ENCODE measurements at regions not wholly inside any gene's neighbourhood (a gene's known extent, or its start where the extent isn't known, plus 50 kb on each side); places are given as distances from the start of the nearest gene placed in this dataset.

DNA sequence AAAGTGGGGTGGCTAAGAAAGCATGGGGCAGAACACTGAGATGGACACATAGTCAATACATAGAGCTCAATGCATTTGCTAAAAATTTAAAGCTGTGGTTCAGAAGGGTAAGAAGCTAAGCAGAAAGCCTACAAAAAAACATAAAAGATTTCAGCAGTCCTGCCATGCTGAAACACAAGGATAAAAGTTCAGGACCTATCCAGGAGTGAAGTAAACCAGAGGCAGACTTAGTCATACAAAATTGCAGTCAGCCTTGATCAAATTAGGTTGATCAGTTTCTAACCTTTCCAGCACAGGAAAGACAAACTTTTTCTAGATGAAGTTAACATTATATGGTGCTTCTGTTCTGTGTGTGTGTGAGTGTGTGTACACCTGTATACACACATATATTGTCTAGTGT, 120.8 kb upstream of the RBMS1 start:
- Histone ChIP-seq H3K27me3 (ENCODE audit: insufficient read depth, low read length) (no peaks in the 10 kb centered on the region), H2AFZ (ENCODE audit: low read length) (no peak overlapping the region), H3K9me2 (ENCODE audit: low read depth, low read length) (no peaks in the 10 kb centered on the region), H3K9ac (ENCODE audit: low read length) (no peak overlapping the region), H4K20me1 (ENCODE audit: insufficient read depth, low read length) (no peaks in the 10 kb centered on the region), H3K36me3 (ENCODE audit: insufficient read depth, low read length) (no peaks in the 10 kb centered on the region), H3F3A (ENCODE audit: insufficient read depth, low read length) (no peaks in the 10 kb centered on the region), H3K4me1 (ENCODE audit: insufficient read depth, low read length, severe bottlenecking) (no peaks in the 10 kb centered on the region), H3K79me2 (ENCODE audit: insufficient read depth, low read length) (no peaks in the 10 kb centered on the region), H3K9me3 (ENCODE audit: low read length) (no peaks in the 10 kb centered on the region), H3K4me3 (ENCODE audit: low read depth, low read length, poor library complexity, severe bottlenecking) (no peak overlapping the region), H3K27ac (ENCODE audit: low read depth, low read length, poor library complexity, severe bottlenecking) (no peak overlapping the region), H3K4me2 (ENCODE audit: low read length) (no peak overlapping the region)
- TF ChIP-seq EZH2 (IDR thresholded peaks at IDR 0.05; ENCODE audit: borderline replicate concordance, low read length) = no peak
- TF ChIP-seq, protein P1, sequence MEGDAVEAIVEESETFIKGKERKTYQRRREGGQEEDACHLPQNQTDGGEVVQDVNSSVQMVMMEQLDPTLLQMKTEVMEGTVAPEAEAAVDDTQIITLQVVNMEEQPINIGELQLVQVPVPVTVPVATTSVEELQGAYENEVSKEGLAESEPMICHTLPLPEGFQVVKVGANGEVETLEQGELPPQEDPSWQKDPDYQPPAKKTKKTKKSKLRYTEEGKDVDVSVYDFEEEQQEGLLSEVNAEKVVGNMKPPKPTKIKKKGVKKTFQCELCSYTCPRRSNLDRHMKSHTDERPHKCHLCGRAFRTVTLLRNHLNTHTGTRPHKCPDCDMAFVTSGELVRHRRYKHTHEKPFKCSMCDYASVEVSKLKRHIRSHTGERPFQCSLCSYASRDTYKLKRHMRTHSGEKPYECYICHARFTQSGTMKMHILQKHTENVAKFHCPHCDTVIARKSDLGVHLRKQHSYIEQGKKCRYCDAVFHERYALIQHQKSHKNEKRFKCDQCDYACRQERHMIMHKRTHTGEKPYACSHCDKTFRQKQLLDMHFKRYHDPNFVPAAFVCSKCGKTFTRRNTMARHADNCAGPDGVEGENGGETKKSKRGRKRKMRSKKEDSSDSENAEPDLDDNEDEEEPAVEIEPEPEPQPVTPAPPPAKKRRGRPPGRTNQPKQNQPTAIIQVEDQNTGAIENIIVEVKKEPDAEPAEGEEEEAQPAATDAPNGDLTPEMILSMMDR (IDR thresholded peaks at IDR 0.05; ENCODE audit: low read length) = no peak

DNA sequence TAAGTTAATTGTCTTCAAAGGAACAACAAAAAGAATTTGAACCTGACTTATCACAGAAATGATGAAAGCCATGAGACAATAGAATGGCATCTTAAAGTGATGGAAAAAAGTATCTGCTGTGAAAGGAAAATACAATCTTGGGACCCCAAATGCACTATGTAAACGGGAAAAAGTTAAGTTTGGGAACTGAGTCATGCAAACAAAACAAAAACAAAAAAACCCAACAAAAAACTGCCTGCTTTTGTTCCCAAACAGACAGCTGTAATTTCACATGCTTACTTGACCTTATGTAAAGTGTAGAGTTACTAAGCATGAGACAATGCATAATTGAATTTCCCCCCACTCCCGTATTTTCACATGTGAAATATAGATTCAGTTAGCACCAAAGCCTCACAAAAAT, 122.1 kb upstream of the RBMS1 start:
- no peaks in the 10 kb centered on the region for H3K27me3 ChIP-seq (ENCODE audit: insufficient read depth, low read length)
- H3K4me3 ChIP-seq (ENCODE audit: low read depth, low read length, poor library complexity, severe bottlenecking) = no peak overlapping the region
- no peak overlapping the region for H3K27ac ChIP-seq (ENCODE audit: low read depth, low read length, poor library complexity, severe bottlenecking)
- no peak overlapping the region for H3K4me2 ChIP-seq (ENCODE audit: low read length)
- no peaks in the 10 kb centered on the region for H3F3A ChIP-seq (ENCODE audit: insufficient read depth, low read length)
- no peak overlapping the region for H3K9ac ChIP-seq (ENCODE audit: low read length)
- H2AFZ ChIP-seq (ENCODE audit: low read length) = no peak overlapping the region
- TF ChIP-seq EZH2 (IDR thresholded peaks at IDR 0.05; ENCODE audit: borderline replicate concordance, low read length) = no peak
- TF ChIP-seq, protein P1 (IDR thresholded peaks at IDR 0.05; ENCODE audit: low read length) = no peak
- no peaks in the 10 kb centered on the region for H3K79me2 ChIP-seq (ENCODE audit: insufficient read depth, low read length)
- no peaks in the 10 kb centered on the region for H4K20me1 ChIP-seq (ENCODE audit: insufficient read depth, low read length)
- H3K4me1 ChIP-seq (ENCODE audit: insufficient read depth, low read length, severe bottlenecking) = no peaks in the 10 kb centered on the region
- H3K9me2 ChIP-seq (ENCODE audit: low read depth, low read length) = no peaks in the 10 kb centered on the region
- no peaks in the 10 kb centered on the region for H3K9me3 ChIP-seq (ENCODE audit: low read length)
- no peaks in the 10 kb centered on the region for H3K36me3 ChIP-seq (ENCODE audit: insufficient read depth, low read length)

DNA sequence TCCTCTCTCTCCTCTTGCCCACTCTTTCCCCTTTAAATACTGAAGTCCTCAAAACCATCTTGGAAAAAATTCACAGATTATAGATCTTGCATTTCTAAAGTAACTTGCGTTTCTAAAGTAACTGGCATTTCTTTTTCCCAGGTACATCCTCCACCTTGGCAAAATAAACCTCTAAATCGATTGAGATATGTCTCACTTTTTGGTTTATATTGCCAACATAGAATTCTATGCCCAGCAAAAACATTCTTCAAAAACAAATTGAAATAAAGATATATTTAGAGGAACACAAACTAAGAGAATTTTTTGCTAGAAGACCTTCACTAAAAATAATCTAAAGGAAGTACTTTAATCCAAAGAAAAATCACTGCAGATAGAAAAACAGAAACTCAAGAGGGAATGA, 122.5 kb upstream of the RBMS1 start:
- no peaks in the 10 kb centered on the region for H3K79me2 ChIP-seq (ENCODE audit: insufficient read depth, low read length)
- H3K27ac ChIP-seq (ENCODE audit: low read depth, low read length, poor library complexity, severe bottlenecking) = no peak overlapping the region
- no peaks in the 10 kb centered on the region for H3F3A ChIP-seq (ENCODE audit: insufficient read depth, low read length)
- H3K9me2 ChIP-seq (ENCODE audit: low read depth, low read length) = no peaks in the 10 kb centered on the region
- no peaks in the 10 kb centered on the region for H4K20me1 ChIP-seq (ENCODE audit: insufficient read depth, low read length)
- no peak overlapping the region for H2AFZ ChIP-seq (ENCODE audit: low read length)
- H3K4me2 ChIP-seq (ENCODE audit: low read length) = no peak overlapping the region
- H3K27me3 ChIP-seq (ENCODE audit: insufficient read depth, low read length) = no peaks in the 10 kb centered on the region
- H3K9ac ChIP-seq (ENCODE audit: low read length) = no peak overlapping the region
- H3K4me1 ChIP-seq (ENCODE audit: insufficient read depth, low read length, severe bottlenecking) = no peaks in the 10 kb centered on the region
- TF ChIP-seq, protein P1 (IDR thresholded peaks at IDR 0.05; ENCODE audit: low read length) = no peak
- TF ChIP-seq EZH2 (IDR thresholded peaks at IDR 0.05; ENCODE audit: borderline replicate concordance, low read length) = no peak
- H3K9me3 ChIP-seq (ENCODE audit: low read length) = no peaks in the 10 kb centered on the region
- no peaks in the 10 kb centered on the region for H3K36me3 ChIP-seq (ENCODE audit: insufficient read depth, low read length)
- no peak overlapping the region for H3K4me3 ChIP-seq (ENCODE audit: low read depth, low read length, poor library complexity, severe bottlenecking)
